HL-60/S4 (cell line): ENCODE measurements at regions not wholly inside any gene's neighbourhood (a gene's known extent, or its start where the extent isn't known, plus 50 kb on each side); places are given as distances from the start of the nearest gene placed in this dataset.

ENCODE experiments used
- in situ Hi-C: fragments of 300-500 bp; cut with MboI; formaldehyde crosslinking; loops from 2 replicates; pipeline ENCODE4 v1.14.3; 2022; ENCODE audit warnings: low sequenced_read_pairs

DNA sequence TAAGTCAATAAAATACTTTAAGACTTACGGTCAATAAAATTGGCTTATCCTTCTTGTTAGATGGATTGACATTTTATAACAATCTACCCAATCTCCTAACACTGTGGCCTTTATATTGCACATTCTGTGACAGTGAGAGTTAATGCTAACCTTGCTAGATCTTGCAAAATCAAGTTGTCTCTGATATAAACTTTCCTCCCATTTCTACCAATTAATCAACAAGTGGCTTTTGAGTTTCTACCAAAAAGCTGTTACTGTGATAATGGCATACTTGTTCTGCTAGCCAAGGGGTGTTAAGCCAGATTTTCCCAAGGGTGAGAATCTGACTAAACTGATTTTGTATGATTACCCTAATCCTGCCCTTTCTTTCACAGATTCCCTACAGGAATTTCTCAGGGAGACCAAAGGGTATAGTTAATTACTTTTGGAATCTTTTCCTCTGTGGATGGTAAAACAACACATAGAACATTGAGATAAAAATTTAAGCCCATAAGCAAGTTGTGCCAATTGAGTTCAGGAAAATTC is 174.1 kb upstream of the SUCLG2 start:
- in situ Hi-C loops, result no loop called here

DNA sequence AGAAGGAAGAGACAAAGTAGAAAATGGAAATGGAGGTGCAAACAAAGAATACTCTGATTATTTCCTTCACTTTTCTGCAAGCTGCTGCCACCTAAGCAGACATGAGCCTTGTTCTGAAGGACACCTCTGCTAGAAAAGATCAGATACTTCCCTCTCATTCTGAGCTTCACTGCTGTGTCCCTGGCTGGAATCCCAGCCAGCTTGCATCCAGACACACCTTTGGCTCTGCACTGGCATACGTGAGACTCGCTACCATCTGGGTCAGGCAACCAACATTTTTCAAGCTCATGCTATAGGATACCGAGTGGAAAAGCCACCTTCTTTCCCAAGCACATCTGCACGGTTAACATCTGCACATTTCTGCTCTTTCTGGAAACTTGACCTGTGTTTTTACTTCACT is 166.7 kb upstream of the SUCLG2 start:
- in situ Hi-C loops, result no loop called here

DNA sequence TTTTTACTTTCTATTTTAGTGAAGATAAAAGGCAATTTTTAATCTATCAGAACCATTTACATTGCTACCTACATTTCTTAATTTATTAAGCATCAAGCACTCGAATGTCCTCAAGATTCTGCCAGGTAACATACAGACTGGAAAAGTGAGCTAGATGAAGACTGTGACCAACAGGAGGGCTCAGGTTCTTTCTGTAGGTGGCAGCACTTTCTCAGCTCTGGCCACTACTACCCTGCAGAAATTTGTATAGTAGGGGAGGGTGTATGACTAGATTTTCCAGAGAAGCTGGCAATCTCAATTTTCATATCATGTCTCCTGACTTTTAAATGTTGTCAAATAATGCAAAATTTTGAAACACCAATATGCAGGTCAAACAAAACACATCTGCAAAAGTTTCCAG is 165.0 kb upstream of the SUCLG2 start:
- in situ Hi-C loops, result no loop called here

DNA sequence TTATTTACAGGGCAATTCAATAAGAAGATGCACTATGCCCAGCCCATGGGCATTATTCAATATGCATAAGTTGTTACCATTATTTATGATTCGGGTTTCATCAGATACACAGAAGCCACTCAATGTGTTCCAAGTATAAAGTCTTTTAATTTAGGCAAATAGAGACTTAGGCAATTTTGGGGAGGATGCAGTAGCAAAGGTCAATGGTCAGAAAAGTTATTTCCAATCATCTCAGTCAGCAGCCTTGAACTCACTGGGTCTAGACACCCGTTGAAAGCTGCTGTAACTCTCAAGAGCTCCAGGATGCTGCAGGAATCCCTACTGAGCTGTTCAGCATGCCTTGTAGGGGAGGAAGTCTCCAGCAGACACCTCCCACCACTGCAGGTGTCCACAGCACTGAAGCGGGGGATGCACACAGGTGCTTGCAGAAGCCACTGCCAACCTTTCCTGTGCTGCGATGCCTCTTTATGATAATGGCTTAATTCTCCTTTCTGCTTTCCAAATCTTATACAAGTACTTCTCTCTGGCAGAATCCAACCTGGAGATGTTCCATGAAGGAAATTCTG is 155.0 kb upstream of the SUCLG2 start:
- in situ Hi-C loops, result no loop called here

DNA sequence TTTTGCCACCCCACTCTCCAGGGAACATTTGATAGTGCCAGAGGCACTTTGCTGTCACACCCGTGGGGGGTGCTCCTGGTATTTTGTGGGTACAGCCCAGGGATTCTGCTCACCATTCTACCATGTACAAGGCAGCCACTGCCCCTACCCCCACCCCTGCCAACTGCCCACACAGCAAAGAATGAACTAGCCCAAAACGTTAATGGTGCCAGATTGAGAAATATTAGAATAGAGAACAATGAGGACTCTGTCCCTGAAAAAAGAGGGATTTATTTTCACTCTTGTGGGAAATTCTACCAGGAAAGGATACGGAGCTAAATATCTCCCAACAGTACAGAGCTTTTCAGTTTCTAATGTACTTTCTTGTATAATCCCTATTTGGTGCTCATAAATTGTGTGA is 154.5 kb upstream of the SUCLG2 start:
- in situ Hi-C loops, result no loop called here

DNA sequence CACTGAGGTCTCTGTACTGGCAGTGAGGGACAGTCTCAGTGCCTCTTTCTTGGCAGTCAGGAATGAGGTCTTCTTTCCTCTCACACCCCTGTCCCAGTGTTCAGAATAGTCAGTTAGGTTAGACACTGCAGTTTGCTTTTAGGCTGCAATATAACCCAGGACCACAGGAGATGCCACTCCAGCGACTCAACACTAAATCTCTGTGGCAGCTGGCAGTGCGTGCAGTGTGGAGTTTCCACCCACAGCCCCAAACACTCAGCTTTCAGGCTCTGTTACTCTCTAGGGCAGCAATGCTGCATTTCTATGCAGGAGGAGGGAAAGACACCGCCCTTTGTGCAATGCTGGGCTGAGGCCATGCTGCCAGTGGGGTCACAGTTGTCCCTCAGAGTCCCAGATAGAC is 150.2 kb upstream of the SUCLG2 start:
- in situ Hi-C loops, result no loop called here

DNA sequence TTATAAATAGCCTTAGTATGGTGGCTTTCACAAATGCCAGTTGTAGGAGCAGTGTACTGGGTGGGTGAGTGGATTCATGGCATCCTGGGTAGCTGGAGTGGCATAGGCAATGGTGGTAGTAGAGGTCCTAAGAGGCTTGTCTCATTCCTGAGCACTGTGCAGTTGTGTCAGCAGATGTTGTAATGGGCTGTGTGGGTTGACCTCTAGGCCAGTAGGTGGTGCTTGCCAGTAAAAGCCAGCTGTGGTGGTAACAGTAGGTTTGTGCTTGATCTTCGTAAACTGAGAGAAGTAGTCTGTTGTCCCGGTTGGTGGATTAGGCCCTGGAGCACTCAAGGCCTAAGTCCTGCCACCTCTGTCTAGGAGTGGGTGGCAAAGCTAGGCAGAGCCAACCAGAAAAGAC is 149.7 kb upstream of the SUCLG2 start:
- in situ Hi-C loops, result no loop called here

DNA sequence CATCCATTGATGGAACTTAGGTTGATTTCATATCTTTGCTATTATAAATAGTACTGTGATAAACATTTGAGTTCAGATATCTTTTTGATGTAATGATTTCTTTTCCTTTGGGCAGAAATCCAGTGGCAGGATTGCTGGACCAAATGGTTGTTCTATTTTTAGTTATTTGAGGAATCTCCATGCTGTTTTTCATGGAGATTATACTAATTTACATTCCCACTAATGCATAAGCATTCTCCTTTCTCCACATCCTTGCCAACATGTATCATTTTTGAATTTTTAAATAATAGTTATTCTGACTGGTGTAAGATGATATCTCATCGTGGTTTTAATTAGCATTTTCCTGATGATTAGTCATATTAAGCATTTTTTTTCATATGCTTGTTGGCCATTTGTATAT is 144.0 kb upstream of the SUCLG2 start:
- in situ Hi-C loops, result loop anchor here (25.0 kb wide), 1 partner anchor 411 kb away; no protein-coding TSS in a partner anchor

DNA sequence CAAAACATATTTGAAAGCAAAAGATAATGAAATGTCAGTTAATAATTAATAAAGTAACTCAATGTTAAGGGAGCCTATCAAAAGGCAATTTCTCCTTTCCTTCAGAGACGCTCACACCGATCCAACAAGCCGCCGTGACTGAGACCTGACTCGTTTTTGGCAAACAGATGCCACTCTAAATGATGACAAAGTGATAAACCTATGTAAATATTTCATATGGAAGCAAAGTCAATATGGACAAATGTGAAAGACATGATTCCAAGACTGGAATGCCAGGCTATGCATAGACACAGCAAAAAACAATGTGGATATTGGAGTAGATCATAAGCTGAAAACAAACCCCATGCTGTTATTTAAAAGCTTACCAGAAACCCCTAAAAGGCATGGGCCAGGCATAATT is 137.2 kb upstream of the SUCLG2 start:
- in situ Hi-C loops, result loop anchor here (25.0 kb wide), 1 partner anchor 404 kb away; no protein-coding TSS in a partner anchor

DNA sequence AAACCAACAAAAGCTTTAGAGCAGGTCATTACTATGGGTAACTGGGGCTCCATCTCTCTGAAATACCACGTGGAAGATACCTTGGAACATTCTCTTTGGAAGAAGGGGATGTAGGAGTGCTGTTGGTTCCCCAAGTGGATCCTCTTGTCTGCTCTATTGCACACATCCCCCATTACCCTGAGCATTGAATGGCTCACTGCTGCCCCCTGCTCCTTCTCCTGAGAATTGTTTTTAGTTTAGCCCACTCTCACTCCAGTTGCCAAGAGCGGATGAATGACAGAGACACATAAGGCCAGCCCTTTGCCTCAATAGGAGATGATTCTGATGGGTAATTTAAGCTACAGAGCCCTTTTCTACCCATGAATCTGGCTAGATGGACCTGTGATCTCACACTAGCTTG is 135.6 kb upstream of the SUCLG2 start:
- in situ Hi-C loops, result loop anchor here (25.0 kb wide), 1 partner anchor 403 kb away; no protein-coding TSS in a partner anchor

DNA sequence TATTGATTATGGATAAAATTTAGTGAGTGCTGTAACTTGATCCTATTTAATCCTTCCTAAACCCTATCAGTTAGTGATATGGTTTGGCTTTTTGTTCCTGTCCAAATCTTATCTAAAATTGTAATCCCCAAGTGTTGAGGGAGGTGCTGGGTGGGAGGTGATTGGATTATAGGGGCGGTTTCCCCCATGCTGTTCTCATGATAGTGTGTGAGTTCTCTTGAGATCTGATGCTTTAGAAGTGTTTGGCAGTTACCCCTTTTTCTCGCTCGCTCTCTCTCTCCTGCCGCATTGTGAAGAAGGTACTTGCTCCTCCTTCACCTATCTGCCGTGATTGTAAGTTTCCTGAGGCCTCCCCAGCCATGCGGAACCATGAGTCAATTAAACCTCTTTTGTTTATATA is 134.0 kb upstream of the SUCLG2 start:
- in situ Hi-C loops, result loop anchor here (25.0 kb wide), 1 partner anchor 401 kb away; no protein-coding TSS in a partner anchor

DNA sequence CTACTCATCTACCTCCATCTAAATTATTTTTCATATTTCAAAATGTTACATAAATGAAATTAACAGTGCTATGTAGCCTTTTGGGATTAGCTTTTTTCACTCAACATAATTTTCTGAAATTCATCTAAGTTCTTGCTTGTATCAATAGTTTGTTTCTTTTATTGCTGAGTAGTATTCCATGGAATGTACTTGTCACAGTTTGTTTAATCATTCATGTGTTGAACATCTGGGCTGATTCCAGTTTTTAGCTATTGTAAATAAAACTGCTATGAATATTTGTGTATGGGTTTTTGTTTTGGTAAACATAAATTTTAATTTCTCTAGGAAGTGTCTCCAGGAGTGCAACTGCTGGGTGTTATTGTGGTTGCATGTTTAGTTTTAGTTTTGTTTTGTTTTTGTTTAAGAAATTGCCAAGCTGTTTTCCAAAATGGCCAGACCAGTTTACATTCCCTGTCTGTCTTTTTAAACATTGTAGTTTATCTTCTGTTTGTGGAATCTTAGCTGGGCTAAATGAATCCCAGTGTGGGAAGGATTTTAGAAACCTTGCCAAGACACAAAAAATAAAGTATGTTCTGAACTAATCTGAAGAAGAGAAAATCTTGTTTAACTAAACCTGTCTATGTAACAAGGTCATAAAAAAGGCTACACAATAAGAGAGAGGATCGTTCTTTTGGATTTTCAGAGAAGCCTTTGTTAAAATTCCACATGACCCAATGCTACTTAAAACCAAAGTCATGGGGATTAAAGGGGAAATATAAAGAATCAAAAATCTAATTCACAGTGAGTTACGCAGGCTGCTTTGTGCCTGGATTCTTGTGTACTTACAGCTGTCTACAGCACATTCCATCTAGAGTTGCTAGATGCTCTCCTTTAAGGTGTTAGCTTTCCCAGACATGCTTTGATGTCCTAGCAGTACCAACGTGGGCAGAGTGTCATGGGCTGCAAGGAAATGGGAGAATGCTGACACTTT is 129.2 kb upstream of the SUCLG2 start:
- in situ Hi-C loops, result loop anchor here (25.0 kb wide), 1 partner anchor 396 kb away; no protein-coding TSS in a partner anchor

DNA sequence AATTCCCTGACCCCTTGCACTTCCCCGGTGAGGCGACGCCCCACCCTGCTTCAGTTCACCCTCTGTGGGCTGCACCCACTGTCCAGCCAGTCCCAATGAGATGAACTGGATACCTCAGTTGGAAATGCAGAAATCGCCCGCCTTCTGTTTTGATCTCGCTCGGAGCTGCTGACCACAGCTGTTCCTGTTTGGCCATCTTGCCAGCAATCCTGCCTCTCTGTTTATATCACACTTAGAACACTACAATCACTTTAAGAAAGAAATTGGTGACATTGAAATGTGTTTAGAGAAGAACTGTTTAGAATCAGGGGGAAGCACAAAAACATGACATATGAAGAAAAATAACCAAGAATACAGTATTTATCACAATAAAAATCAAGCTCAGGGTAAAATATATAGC is 127.5 kb upstream of the SUCLG2 start:
- in situ Hi-C loops, result loop anchor here (25.0 kb wide), 1 partner anchor 395 kb away; no protein-coding TSS in a partner anchor

DNA sequence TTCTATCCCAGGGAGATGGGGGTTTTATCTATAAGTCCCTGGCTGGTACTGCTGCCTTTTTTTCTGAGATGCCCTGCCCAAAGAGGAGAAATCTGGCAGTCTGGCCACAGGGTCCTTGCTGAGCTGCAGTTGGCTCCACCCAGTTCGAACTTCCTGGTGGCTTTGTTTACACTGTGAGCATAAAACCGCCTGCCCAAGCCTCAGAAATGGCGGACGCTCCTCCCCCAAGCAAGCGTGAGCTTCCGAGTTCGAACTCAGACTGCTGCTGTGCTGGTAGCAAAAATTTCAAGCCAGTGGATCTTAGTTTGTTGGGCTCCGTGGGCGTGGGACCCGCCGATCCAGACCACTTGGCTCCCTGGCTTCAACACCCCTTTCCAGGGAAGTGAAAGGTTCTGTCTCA is 126.8 kb upstream of the SUCLG2 start:
- in situ Hi-C loops, result loop anchor here (25.0 kb wide), 1 partner anchor 394 kb away; no protein-coding TSS in a partner anchor

DNA sequence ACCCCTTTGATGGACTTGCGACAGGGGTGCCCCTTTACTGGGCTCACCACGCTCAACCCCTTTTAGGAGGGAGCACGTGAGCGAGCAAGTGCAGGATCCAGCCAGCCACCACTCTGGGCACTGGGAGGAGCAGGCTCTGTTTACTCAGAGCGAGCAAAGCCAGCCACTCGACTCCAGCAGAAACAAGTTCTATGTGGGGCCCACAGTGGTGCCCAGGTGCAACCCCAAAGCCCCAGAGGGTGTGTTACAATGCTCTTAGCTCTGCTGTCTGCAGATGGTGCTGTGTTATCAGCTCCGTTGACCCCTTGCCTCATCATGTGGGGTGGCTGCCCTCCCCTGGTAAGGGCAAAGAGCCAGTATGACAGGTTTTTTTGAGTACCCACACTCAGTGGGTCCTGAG is 120.3 kb upstream of the SUCLG2 start:
- in situ Hi-C loops, result loop anchor here (25.0 kb wide), 1 partner anchor 387 kb away; no protein-coding TSS in a partner anchor

DNA sequence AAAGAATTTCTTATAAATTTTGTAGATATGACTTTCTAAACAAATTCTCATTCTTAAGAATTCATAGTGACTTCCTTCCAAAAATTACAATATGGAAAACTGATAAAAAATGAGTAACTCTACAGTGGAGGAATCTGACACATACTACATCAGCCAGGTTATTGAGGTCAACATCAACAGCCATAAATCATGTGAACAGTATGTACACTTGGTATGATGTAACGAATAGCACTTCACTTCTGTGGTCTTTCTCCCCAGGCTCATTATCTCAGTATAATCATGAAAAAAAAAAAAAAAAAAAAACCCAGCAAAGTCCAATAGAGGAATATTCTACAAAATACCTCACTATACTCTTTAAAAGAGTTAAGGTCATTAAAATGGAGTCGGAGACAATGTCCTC is 111.2 kb upstream of the SUCLG2 start:
- in situ Hi-C loops, result no loop called here

DNA sequence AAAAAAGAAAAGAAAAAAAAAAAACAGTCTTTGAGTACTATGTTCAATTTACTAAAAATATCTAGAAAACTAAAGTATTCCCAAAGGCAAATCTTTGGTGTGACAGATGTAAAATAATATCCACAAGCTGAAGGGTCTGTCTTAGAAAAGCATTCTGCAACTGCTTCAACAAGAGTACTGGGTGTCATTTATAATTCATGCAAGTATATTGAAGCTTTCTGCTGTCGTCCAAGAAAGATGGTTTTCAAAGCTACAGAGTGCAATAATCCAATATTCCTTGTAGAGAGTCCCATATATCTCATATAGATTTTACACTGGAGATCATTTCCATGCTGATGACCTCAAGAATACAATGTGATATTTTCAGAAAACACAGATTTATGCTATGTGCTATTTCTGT is 90.9 kb upstream of the SUCLG2 start:
- in situ Hi-C loops, result no loop called here

DNA sequence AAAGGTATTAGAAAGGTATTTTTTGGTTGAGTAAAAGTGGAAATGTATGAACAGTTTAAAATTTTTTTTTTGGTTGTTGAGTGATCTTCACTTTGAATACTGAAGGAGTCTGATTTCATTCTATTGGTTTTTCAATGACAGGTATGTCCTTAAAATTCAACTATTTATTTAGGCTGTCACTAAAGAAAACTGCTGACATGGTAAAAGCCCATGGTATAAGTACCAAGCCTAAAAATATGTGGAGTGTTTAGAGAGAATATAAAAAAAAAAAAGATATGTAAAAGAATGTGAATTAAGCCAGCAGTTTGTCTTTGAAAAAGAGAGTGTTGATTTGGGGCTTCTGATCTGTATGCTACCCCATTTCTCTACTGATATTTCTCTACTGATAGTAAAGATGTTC is 90.3 kb upstream of the SUCLG2 start:
- in situ Hi-C loops, result no loop called here

DNA sequence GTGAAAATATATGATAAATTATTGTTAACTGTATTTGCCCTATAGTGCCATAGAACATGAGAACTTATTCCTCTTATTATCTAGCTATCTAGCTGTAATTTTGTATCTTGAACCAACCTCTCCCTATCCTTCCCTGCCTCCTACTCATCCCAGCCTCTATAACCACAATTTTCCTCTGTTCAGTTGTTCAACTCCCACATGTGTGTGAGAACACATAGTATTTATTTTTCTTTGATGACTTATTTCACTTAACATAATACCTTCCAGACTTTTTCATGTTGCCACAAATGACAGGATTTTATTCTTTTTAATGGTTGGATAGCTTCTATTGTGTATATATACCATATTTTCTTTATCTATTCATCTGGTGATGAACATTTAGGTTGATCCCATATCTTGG is 85.4 kb upstream of the SUCLG2 start:
- in situ Hi-C loops, result no loop called here

DNA sequence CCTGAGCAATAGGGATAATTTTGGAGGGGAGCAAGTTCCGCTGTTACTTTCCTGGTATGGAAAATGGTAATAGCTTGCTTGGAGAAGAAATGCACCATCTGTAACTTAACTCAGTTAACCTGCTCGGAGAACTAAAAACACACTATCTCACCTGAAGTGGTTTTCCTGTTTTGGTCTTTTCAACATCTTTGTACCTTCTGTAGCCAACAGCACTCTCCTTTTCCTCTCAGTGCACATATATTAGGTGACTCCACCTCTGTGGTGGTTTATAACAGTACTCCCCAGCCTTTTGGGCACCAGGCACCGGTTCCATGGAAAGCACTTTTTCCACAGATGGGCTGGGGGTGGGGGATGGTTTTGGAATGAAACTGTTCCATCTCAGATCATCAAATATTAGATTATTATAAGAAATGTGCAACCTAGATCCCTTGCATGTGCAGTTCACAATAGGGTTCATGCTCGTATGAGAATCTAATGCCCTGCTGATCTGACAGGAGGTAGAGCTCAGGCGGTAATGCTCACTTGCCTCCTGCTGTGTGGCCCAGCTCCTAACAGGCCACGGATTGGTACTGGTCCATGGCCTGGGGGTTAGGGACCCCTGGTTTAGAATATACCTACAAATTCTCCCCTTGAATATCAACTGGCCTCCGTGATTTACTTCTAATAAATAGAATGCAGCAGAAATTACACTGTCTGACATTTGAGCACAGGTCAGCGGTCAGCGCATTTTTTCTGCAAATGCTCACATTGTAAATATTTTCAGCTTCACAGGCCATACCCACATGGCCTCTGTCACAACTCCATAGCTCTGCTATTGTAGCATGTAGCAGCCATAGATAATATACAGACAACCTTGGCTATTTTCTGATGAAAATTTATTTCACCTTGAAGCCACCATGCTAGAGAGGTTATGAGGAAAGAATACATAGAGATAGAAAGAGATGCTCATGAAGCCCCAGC is 83.8 kb upstream of the SUCLG2 start:
- in situ Hi-C loops, result no loop called here

DNA sequence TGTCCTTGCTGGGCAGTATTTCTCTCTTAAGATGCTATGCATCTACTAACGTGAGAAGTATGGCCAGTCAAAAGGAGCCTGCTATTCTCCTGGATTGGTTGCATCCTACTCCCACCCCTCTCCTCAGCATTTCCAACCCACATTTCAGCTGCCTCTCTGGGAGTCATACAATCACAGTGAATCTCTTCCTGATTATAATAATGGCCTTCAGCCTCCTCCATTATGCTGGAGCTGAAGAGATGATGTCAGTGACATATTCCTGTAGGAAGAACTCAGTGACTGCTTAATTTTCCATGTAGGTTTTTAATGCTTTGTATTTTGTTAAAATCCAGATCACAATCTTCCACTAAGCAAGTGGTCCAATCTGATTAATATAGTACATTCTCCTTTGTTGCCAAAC is 82.7 kb upstream of the SUCLG2 start:
- in situ Hi-C loops, result no loop called here
